OCI-LY7 (cell line): ENCODE measurements at regions not wholly inside any gene's neighbourhood (a gene's known extent, or its start where the extent isn't known, plus 50 kb on each side); places are given as distances from the start of the nearest gene placed in this dataset.

Experiments used
- EZH2phosphoT487 ChIP-seq: fragments of 200-600 bp; sonication (generic); IDR thresholded peaks from 2 replicates; pipeline ENCODE4 v1.6.1; 2018; ENCODE audit warnings: low read depth, borderline replicate concordance, mild to moderate bottlenecking, mixed run types, antibody characterized with exemption, low read length, moderate library complexity, mixed read lengths
- TF ChIP-seq, protein P1 (sequence below): fragments of 200-600 bp; sonication (generic); conservative IDR thresholded peaks from 2 replicates; pipeline ENCODE4 v1.5.1; 2014; ENCODE audit warnings: mild to moderate bottlenecking, antibody characterized with exemption, low read length, moderate library complexity, mixed read lengths

DNA sequence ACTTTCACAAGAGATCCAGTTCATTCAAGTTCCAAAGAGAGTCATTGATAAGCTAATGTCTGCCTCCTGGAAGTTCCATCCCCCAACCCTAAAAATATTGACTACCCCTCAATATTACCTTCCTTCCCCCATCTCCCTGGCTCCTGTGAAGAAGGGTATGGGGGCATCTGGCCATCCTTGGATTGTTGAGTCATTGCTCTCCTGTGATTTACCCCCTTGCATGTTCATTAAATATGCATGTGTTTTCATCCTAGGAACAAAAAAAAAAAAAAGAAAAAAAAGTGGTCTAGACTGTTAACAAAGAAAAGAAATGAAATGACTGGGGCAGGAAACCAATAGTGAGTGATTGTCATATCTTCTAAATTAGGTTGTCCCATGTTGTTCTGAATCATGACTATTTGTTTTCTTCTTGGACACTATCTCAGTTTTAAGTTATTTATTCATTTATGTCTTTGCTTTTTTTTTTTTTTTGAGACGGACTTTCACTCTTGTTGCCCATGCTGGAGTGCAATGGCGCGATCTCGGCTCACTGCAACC, 51.9 kb upstream of the HUWE1 start:
- TF ChIP-seq, protein P1, sequence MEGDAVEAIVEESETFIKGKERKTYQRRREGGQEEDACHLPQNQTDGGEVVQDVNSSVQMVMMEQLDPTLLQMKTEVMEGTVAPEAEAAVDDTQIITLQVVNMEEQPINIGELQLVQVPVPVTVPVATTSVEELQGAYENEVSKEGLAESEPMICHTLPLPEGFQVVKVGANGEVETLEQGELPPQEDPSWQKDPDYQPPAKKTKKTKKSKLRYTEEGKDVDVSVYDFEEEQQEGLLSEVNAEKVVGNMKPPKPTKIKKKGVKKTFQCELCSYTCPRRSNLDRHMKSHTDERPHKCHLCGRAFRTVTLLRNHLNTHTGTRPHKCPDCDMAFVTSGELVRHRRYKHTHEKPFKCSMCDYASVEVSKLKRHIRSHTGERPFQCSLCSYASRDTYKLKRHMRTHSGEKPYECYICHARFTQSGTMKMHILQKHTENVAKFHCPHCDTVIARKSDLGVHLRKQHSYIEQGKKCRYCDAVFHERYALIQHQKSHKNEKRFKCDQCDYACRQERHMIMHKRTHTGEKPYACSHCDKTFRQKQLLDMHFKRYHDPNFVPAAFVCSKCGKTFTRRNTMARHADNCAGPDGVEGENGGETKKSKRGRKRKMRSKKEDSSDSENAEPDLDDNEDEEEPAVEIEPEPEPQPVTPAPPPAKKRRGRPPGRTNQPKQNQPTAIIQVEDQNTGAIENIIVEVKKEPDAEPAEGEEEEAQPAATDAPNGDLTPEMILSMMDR, result no peak
- no peak for TF ChIP-seq EZH2phosphoT487
